Neural progenitor cell (in vitro differentiated cells): ENCODE measurements at regions not wholly inside any gene's neighbourhood (a gene's known extent, or its start where the extent isn't known, plus 50 kb on each side); places are given as distances from the start of the nearest gene placed in this dataset.

ENCODE experiments used
- EZH2 ChIP-seq: fragments of 200-600 bp; sonication (generic); IDR thresholded peaks from 2 replicates; pipeline ENCODE4 v1.6.1; 2017; ENCODE audit warnings: antibody characterized with exemption, mild to moderate bottlenecking, moderate library complexity
- EZH2phosphoT487 ChIP-seq: fragments of 200-600 bp; sonication (generic); IDR thresholded peaks from 2 replicates; pipeline ENCODE4 v1.6.1; 2017; ENCODE audit warnings: antibody characterized with exemption
- TF ChIP-seq, protein P1 (sequence below): fragments of 200-600 bp; sonication (generic); IDR thresholded peaks from 2 replicates; pipeline ENCODE4 v1.5.1; 2017; ENCODE audit warnings: antibody characterized with exemption, mild to moderate bottlenecking

DNA sequence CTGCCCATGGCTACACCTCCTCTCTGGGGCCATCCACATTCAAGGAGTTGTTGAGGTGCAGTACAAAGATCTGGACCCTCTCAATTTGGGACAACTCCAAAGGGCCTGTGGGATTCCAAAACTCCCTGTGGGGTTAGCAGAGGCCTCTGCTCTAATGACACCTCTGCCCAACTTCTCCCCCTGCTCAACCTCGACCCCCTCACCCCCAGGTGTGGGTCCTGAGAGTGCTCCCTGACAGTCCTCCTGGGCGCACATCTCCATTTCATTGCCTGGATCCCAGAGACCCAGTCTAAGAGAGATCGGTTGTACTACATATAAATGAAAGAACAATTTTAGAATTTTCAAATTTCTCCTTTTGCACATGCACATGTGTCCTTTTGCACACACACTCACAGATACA lies 73.0 kb upstream of the NKD1 start:
- TF ChIP-seq, protein P1, sequence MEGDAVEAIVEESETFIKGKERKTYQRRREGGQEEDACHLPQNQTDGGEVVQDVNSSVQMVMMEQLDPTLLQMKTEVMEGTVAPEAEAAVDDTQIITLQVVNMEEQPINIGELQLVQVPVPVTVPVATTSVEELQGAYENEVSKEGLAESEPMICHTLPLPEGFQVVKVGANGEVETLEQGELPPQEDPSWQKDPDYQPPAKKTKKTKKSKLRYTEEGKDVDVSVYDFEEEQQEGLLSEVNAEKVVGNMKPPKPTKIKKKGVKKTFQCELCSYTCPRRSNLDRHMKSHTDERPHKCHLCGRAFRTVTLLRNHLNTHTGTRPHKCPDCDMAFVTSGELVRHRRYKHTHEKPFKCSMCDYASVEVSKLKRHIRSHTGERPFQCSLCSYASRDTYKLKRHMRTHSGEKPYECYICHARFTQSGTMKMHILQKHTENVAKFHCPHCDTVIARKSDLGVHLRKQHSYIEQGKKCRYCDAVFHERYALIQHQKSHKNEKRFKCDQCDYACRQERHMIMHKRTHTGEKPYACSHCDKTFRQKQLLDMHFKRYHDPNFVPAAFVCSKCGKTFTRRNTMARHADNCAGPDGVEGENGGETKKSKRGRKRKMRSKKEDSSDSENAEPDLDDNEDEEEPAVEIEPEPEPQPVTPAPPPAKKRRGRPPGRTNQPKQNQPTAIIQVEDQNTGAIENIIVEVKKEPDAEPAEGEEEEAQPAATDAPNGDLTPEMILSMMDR, result no peak
- TF ChIP-seq EZH2 (no peak), EZH2phosphoT487 (no peak)
